HepG2 (cell line): ENCODE measurements at regions not wholly inside any gene's neighbourhood (a gene's known extent, or its start where the extent isn't known, plus 50 kb on each side); places are given as distances from the start of the nearest gene placed in this dataset.

Experiments
- CREB1 ChIP-seq, 2 experiments: fragments of 450-650 bp in 1 of 2; IDR thresholded peaks; 2 replicates each; pipeline ENCODE4 v1.6.1; 2016 to 2017; ENCODE audit warnings: control low read depth in 1 of 2, mild to moderate bottlenecking in 1 of 2, missing compliant biosample characterization in 1 of 2, missing genetic modification characterization in 1 of 2
- E2F1 ChIP-seq: sonication (generic); formaldehyde crosslinking; IDR thresholded peaks from 2 replicates; pipeline ENCODE4 v1.5.0; 2020; ENCODE audit warnings: missing genetic modification reagents
- FOXC1 ChIP-seq: sonication (generic); formaldehyde crosslinking; IDR thresholded peaks from 2 replicates; pipeline ENCODE4 v1.8.0; 2022; ENCODE audit warnings: mild to moderate bottlenecking, missing genetic modification reagents, borderline replicate concordance
- GATA4 ChIP-seq: sonication (generic); IDR thresholded peaks from 2 replicates; pipeline ENCODE4 v1.6.1; 2016; ENCODE audit warnings: antibody characterized with exemption, low read depth, borderline replicate concordance
- GTF2F1 ChIP-seq: fragments of 150-350 bp; IDR thresholded peaks from 2 replicates; pipeline ENCODE4 v1.6.1; 2014; ENCODE audit warnings: low read length
- HINFP ChIP-seq: sonication (generic); formaldehyde crosslinking; IDR thresholded peaks from 2 replicates; pipeline ENCODE4 v1.4.0; 2020; ENCODE audit warnings: low read depth, mild to moderate bottlenecking, missing genetic modification reagents
- HNF4G ChIP-seq, 2 experiments: sonication (generic) in 1 of 2; formaldehyde crosslinking in 1 of 2; IDR thresholded peaks; 2 replicates each; pipeline versions ENCODE4 v1.4.0 to v1.6.1; 2011 to 2020; ENCODE audit warnings: borderline replicate concordance in 2 of 2, low read depth in 2 of 2, mild to moderate bottlenecking in 2 of 2, low read length in 1 of 2, missing genetic modification reagents in 1 of 2, moderate library complexity in 1 of 2
- KDM6A ChIP-seq: IDR thresholded peaks from 2 replicates; pipeline ENCODE4 v1.6.1; 2016; ENCODE audit warnings: low read depth
- MBD4 ChIP-seq: IDR thresholded peaks from 2 replicates; pipeline ENCODE4 v1.6.1; 2012; ENCODE audit warnings: low read length, inconsistent platforms, borderline replicate concordance
- MEF2D ChIP-seq: sonication (generic); formaldehyde crosslinking; IDR thresholded peaks from 2 replicates; pipeline ENCODE4 v1.5.1; 2020; ENCODE audit warnings: mild to moderate bottlenecking, missing genetic modification reagents
- MLX ChIP-seq: IDR thresholded peaks from 2 replicates; pipeline ENCODE4 v1.6.1; 2016
- NCOA5 ChIP-seq: sonication (generic); formaldehyde crosslinking; IDR thresholded peaks from 2 replicates; pipeline ENCODE4 v1.4.0; 2020; ENCODE audit warnings: missing genetic modification reagents
- NR0B2 ChIP-seq: sonication (generic); formaldehyde crosslinking; IDR thresholded peaks from 2 replicates; pipeline ENCODE4 v1.4.0; 2020; ENCODE audit warnings: mild to moderate bottlenecking, missing genetic modification reagents
- PBX2 ChIP-seq: IDR thresholded peaks from 2 replicates; pipeline ENCODE4 v1.6.1; 2016; ENCODE audit warnings: control low read depth
- RXRA ChIP-seq: sonication (generic); formaldehyde crosslinking; IDR thresholded peaks from 2 replicates; pipeline ENCODE4 v1.5.1; 2020; ENCODE audit warnings: missing genetic modification reagents
- SRSF9 ChIP-seq: fragments of 200-400 bp; formaldehyde crosslinking; IDR thresholded peaks from 2 replicates; pipeline ENCODE4 v1.6.1; 2018; ENCODE audit warnings: borderline replicate concordance, mild to moderate bottlenecking, low read depth, low read length; ENCODE audit not compliant: insufficient read depth, poor library complexity, severe bottlenecking
- TCF7L2 ChIP-seq: IDR thresholded peaks from 2 replicates; pipeline ENCODE4 v1.6.1; 2011; ENCODE audit warnings: mild to moderate bottlenecking, low read depth, low read length, moderate library complexity
- TSC22D2 ChIP-seq: sonication (generic); formaldehyde crosslinking; IDR thresholded peaks from 2 replicates; pipeline ENCODE4 v1.5.1; 2020; ENCODE audit warnings: missing genetic modification reagents, mild to moderate bottlenecking, borderline replicate concordance
- ZFP82 ChIP-seq: sonication (generic); formaldehyde crosslinking; IDR thresholded peaks from 2 replicates; pipeline ENCODE4 v1.5.1; 2020; ENCODE audit warnings: mild to moderate bottlenecking, missing genetic modification reagents, borderline replicate concordance
- ZFYVE20 ChIP-seq: sonication (generic); formaldehyde crosslinking; IDR thresholded peaks from 2 replicates; pipeline ENCODE4 v1.8.0; 2023; ENCODE audit warnings: low read depth, mild to moderate bottlenecking, moderate library complexity, missing genetic modification reagents, borderline replicate concordance
- ZKSCAN5 ChIP-seq: sonication (generic); formaldehyde crosslinking; IDR thresholded peaks from 2 replicates; pipeline ENCODE4 v1.5.1; 2020; ENCODE audit warnings: mild to moderate bottlenecking, missing genetic modification reagents
- ZNF24 ChIP-seq: fragments of 450-650 bp; IDR thresholded peaks from 2 replicates; pipeline ENCODE4 v1.6.1; 2017; ENCODE audit warnings: antibody characterized with exemption, mild to moderate bottlenecking
- ZNF350 ChIP-seq: sonication (generic); formaldehyde crosslinking; IDR thresholded peaks from 2 replicates; pipeline ENCODE4 v1.4.0; 2020; ENCODE audit warnings: mild to moderate bottlenecking, low read depth, missing genetic modification reagents, borderline replicate concordance
- ZNF546 ChIP-seq: sonication (generic); formaldehyde crosslinking; conservative IDR thresholded peaks from 2 replicates; pipeline ENCODE4 v1.8.1; 2023; ENCODE audit warnings: mild to moderate bottlenecking, missing genetic modification reagents
- ZNF670 ChIP-seq: sonication (generic); formaldehyde crosslinking; IDR thresholded peaks from 2 replicates; pipeline ENCODE4 v1.8.0; 2022; ENCODE audit warnings: mild to moderate bottlenecking, missing genetic modification reagents, borderline replicate concordance

- TF ChIP-seq ZKSCAN5 (CRISPR knock-in tag) (no peak), NCOA5 (CRISPR knock-in tag) (no peak), HNF4G (IDR thresholded peaks at IDR 0.05; ENCODE audit: borderline replicate concordance, low read depth, low read length) (no peak), HNF4G (CRISPR knock-in tag; IDR thresholded peaks at IDR 0.05; ENCODE audit: borderline replicate concordance, low read depth) (no peak; the same call in 1 of the 2 replicates), ZFYVE20 (CRISPR knock-in tag) (no peak), SRSF9 (no peak), HINFP (CRISPR knock-in tag) (no peak), CREB1 (IDR thresholded peaks at IDR 0.05) (no peak), CREB1 (CRISPR knock-in tag; IDR thresholded peaks at IDR 0.05) (no peak), TSC22D2 (no peak), ZNF546 (CRISPR knock-in tag) (no peak), ZFP82 (no peak), GTF2F1 (no peak), TCF7L2 (no peak), PBX2 (CRISPR knock-in tag) (no peak), FOXC1 (CRISPR knock-in tag) (no peak), ZNF670 (CRISPR knock-in tag) (peak; percentile 73; the same call in 1 of the 2 replicates), NR0B2 (CRISPR knock-in tag) (no peak), E2F1 (no peak), GATA4 (no peak), RXRA (CRISPR knock-in tag) (no peak), KDM6A (peak; percentile 74; the same call in 1 of the 2 replicates), MBD4 (no peak), MLX (no peak), ZNF350 (CRISPR knock-in tag) (peak; percentile 53; the same call in 1 of the 2 replicates), MEF2D (CRISPR knock-in tag) (0 out of 2 replicates have a peak, but pooled peaks have one; percentile 16), ZNF24 (no peak)
These were observed 82.8 kb downstream of the TEX51 start (continued) for GRCh38 chr2:126981476-126981875.
